Natural killer cell (primary cell): ENCODE measurements at regions not wholly inside any gene's neighbourhood (a gene's known extent, or its start where the extent isn't known, plus 50 kb on each side); places are given as distances from the start of the nearest gene placed in this dataset.
"Not testable (repeated sequence)": the region's sequence is repeated elsewhere in the genome, so short reads cannot be mapped to it uniquely, and the experiment has no call there.

Source experiments
- ATAC-seq, 3 donors: fragments of 150-1000 bp in 2 of 3; fragments of 200-7000 bp in 1 of 3; cut with Tn5 transposase; 1 replicate in 1 of 3; 2 replicates in 2 of 3; pipeline ENCODE4 v1.10.0; 2021; ENCODE audit warnings: mild to moderate bottlenecking in 2 of 3, moderate library complexity in 2 of 3
- DNase-seq, 2 donors: peaks; one replicate each; pipeline versions ENCODE4 v3.0.0 to v3.0.0-alpha.2; 2013 to 2021; ENCODE audit warnings: mixed read lengths in 1 of 2
- H3K27ac ChIP-seq: one replicate; pipeline ENCODE4 v1.5.1; 2013; ENCODE audit warnings: mild to moderate bottlenecking, low read length
- H3K27me3 ChIP-seq: one replicate; pipeline ENCODE4 v1.6.1; 2013; ENCODE audit warnings: low read length; ENCODE audit not compliant: control insufficient read depth, insufficient read depth
- H3K36me3 ChIP-seq: one replicate; pipeline ENCODE4 v1.6.1; 2013; ENCODE audit warnings: low read length; ENCODE audit not compliant: control insufficient read depth, insufficient read depth
- H3K4me1 ChIP-seq: one replicate; pipeline ENCODE4 v1.6.1; 2013; ENCODE audit warnings: low read length; ENCODE audit not compliant: control insufficient read depth, insufficient read depth
- H3K4me3 ChIP-seq: one replicate; pipeline ENCODE4 v1.5.1; 2013; ENCODE audit warnings: low read length
- H3K9me3 ChIP-seq: one replicate; pipeline ENCODE4 v1.6.1; 2013; ENCODE audit warnings: low read length; ENCODE audit not compliant: control insufficient read depth, insufficient read depth
- H3K27ac Mint-ChIP-seq, 2 donors: one replicate each; pipeline ENCODE4 v1.8.0; 2022; ENCODE audit warnings: mild to moderate bottlenecking in 2 of 2, mixed read lengths in 2 of 2, moderate library complexity in 1 of 2
- H3K27me3 Mint-ChIP-seq, 2 donors: one replicate each; pipeline ENCODE4 v1.8.0; 2022; ENCODE audit warnings: low read depth in 2 of 2, mixed read lengths in 2 of 2
- H3K36me3 Mint-ChIP-seq: one replicate; pipeline ENCODE4 v1.8.0; 2022; ENCODE audit warnings: mixed read lengths
- H3K4me1 Mint-ChIP-seq, 2 donors: one replicate each; pipeline ENCODE4 v1.8.0; 2022; ENCODE audit warnings: mixed read lengths in 2 of 2
- H3K4me3 Mint-ChIP-seq: one replicate; pipeline ENCODE4 v1.8.0; 2022; ENCODE audit warnings: mild to moderate bottlenecking, moderate library complexity, mixed read lengths
- H3K9me3 Mint-ChIP-seq, 2 donors: one replicate each; pipeline ENCODE4 v1.8.0; 2022; ENCODE audit warnings: mixed read lengths in 2 of 2
- WGBS: methylation state at CpG from one replicate; pipeline ENCODE4 v1.1.7; 2013; ENCODE audit warnings: missing lambda C conversion rate; ENCODE audit not compliant: insufficient coverage; 5-methylcytosine and 5-hydroxymethylcytosine counted together
- intact Hi-C: fragments of 100-400 bp; cut with micrococcal nuclease; formaldehyde crosslinking; loops from one replicate; pipeline ENCODE4 v1.14.2; 2022

DNA sequence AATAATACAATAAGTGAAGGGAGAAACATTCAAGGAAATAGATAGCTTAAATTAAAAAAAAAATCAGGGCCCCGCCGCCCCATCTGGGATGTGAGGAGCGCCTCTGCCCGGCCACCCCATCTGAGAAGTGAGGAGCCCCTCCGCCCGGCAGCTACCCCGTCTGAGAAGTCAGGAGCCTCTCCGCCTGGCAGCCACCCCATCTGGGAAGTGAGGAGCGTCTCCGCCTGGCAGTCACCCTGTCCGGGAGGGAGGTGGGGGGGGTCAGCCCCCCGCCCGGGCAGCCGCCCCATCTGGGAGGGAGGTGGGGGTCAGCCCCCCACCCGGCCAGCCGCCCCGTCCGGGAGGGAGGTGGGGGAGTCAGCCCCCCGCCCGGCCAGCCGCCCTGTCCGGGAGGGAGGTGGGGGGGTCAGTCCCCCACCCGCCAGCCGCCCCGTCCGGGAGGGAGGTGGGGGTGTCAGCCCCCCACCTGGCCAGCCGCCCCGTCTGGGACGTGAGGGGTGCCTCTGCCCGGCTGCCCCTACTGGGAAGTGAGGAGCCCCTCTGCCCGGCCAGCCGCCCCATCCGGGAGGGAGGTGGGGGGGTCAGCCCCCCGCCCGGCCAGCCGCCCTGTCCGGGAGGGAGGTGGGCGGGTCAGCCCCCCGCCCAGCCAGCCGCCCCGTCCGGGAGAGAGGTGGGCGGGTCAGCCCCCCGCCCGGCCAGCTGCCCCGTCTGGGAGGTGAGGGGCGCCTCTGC lies 3019.4 kb upstream of the TEKT4 start:
- H3K4me1 Mint-ChIP-seq, DNase-seq, H3K27ac ChIP-seq, intact Hi-C loops, ATAC-seq, H3K9me3 Mint-ChIP-seq, H3K4me1 ChIP-seq, H3K4me3 ChIP-seq, H3K27me3 ChIP-seq, H3K27ac Mint-ChIP-seq, H3K36me3 ChIP-seq, H3K27me3 Mint-ChIP-seq, H3K9me3 ChIP-seq, H3K36me3 Mint-ChIP-seq, H3K4me3 Mint-ChIP-seq: not testable (repeated sequence)
- WGBS, result 97% methylated on average over 23 of the region's 47 CpGs

DNA sequence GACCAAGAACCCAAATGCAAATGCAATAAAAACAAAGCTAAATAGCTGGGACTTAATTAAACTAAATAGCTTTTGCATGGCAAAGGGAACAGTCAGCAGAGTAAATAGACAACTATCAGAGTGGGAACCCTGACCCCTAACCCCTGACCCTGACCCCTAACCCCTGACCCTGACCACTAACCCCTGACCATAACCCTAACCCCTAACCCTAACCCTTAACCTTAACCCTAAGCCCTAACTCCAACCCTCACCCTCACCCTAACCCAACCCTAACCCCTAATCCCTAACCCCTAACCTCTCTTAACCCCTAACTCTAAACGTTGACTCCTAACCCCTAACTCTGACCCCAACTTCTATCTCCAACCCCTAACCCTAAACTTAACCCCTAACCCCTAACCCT lies 3014.3 kb upstream of the TEKT4 start:
- intact Hi-C loops, H3K4me3 ChIP-seq, H3K4me1 Mint-ChIP-seq, H3K36me3 Mint-ChIP-seq, H3K27me3 ChIP-seq, H3K27me3 Mint-ChIP-seq, DNase-seq, H3K9me3 Mint-ChIP-seq, H3K4me3 Mint-ChIP-seq, ATAC-seq, H3K4me1 ChIP-seq, H3K36me3 ChIP-seq, H3K27ac Mint-ChIP-seq, H3K27ac ChIP-seq, H3K9me3 ChIP-seq: not testable (repeated sequence)
- 37% methylated on average over 1 of the region's 1 CpG for WGBS

DNA sequence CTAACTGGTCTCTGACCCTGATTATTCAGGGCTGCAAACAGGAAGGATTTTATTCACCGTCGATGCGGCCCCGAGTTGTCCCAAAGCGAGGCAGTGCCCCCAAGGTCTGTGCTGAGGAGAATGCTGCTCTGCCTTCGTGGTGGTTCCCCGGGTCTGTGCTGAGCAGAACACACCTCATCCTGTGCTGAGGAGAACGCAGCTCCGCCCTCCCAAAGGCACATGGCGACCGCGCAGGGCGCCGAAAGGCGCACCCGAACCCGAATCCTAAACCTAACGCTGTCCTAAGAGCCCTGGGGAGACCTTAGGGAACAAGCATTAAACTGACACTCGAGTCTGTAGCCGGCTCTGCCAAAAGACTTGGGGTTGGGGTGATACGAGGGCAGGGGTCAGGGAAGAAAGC lies 3013.5 kb upstream of the TEKT4 start:
- H3K27me3 ChIP-seq, H3K4me1 ChIP-seq, H3K27ac ChIP-seq, H3K4me3 ChIP-seq, DNase-seq, H3K27me3 Mint-ChIP-seq, H3K27ac Mint-ChIP-seq, H3K36me3 Mint-ChIP-seq, H3K36me3 ChIP-seq, H3K9me3 ChIP-seq, ATAC-seq, H3K9me3 Mint-ChIP-seq, H3K4me1 Mint-ChIP-seq, intact Hi-C loops, H3K4me3 Mint-ChIP-seq: not testable (repeated sequence)
- 84% methylated on average over 21 of the region's 21 CpGs for WGBS

DNA sequence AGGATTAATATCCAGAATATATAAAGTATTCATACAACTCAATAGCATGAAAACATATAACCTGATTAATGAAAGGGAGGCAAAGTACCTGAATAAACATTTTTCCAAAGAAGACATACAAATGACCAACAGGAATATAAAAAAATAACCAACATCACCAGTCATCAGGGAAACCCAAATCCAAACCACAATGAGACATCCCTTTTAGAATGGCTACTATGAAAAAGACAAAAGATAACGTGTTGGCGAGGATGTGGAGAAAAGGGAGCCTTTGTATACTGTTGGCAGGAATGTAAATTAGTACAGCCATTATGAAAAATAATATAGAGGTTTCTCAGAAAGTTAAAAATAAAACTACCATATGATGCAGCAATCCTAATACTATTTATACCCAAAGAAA lies 2999.5 kb upstream of the TEKT4 start:
- no CpG with 5 or more reads among the region's 2 CpGs for WGBS
- intact Hi-C loops, H3K36me3 ChIP-seq, H3K4me1 Mint-ChIP-seq, H3K4me3 Mint-ChIP-seq, DNase-seq, H3K4me1 ChIP-seq, ATAC-seq, H3K4me3 ChIP-seq, H3K9me3 Mint-ChIP-seq, H3K27ac ChIP-seq, H3K27me3 Mint-ChIP-seq, H3K27me3 ChIP-seq, H3K27ac Mint-ChIP-seq, H3K36me3 Mint-ChIP-seq, H3K9me3 ChIP-seq: not testable (repeated sequence)

DNA sequence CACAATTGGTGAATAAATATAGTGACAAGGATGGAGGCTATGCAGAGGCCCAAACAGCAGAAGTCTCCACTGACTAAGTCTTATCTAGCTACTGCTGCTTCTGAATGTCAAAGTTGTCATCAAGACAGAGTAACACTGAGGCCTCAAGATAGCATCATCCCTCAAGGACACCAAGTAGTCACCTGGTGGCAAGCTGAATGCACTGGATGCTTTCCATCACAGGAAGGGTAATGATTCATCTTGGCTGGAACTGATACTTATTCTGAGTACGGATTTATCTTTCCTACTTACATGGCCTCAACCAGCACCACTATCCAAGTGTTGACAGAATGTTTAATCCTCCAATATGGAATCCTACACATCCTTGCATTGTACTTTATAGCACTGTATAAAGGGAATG lies 2997.8 kb upstream of the TEKT4 start:
- 80% methylated on average over 1 of the region's 1 CpG for WGBS
- H3K27me3 ChIP-seq, H3K4me3 ChIP-seq, H3K4me1 ChIP-seq, H3K9me3 Mint-ChIP-seq, intact Hi-C loops, H3K27ac Mint-ChIP-seq, H3K36me3 ChIP-seq, H3K27ac ChIP-seq, H3K36me3 Mint-ChIP-seq, ATAC-seq, DNase-seq, H3K9me3 ChIP-seq, H3K27me3 Mint-ChIP-seq, H3K4me3 Mint-ChIP-seq, H3K4me1 Mint-ChIP-seq: not testable (repeated sequence)

DNA sequence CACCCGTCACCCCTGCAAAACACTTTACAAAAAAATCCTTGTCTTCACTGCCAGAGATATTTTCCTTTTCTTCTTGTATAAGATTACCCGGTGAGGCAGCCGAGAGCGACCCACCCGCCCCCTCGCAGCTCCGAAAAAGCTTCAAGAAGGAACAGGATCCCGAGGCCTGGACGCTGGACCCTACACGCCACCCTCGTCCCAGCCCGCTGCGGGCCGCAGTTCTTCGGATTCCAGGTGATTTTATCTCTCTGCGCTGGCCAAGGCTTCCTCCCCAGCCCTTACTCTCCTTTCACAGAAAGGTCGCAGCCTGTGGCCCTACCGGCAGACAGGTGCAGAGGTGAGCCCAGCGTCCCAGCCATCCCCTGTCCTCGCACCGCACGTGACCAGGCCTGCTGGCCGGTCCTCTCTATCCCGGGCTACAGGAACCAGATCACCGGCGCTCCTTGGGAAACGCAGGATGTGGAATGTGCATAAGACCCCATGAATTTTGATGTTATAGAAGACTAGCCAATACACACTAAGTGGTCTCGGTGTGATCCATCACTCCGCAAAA lies 2993.5 kb upstream of the TEKT4 start:
- H3K27ac Mint-ChIP-seq, H3K4me3 ChIP-seq, DNase-seq, ATAC-seq, H3K9me3 Mint-ChIP-seq, H3K9me3 ChIP-seq, H3K4me1 ChIP-seq, H3K27me3 ChIP-seq, intact Hi-C loops, H3K4me3 Mint-ChIP-seq, H3K36me3 ChIP-seq, H3K27me3 Mint-ChIP-seq, H3K27ac ChIP-seq, H3K4me1 Mint-ChIP-seq, H3K36me3 Mint-ChIP-seq: not testable (repeated sequence)
- 93% methylated on average over 26 of the region's 29 CpGs for WGBS

DNA sequence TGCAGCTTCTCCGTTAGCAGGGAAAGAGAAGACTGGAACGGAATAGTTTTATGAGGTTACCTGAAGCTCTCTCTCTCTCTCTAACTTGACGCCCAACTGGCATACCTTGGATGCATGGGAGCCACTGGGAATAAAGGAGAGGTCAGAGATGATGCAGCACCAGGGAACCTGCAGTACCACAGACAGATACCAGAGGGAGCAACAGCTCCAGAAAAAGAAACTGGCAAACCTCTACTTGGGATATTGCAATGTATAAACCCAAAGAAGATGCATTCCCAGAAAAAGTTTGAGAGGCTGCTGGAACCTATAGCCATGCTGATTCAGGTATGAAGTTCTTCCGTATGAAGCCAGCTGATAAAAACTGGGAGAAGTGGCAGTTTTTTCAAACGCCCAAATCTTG lies 2976.1 kb upstream of the TEKT4 start:
- H3K27me3 Mint-ChIP-seq, H3K9me3 ChIP-seq, H3K9me3 Mint-ChIP-seq, H3K27me3 ChIP-seq, ATAC-seq, H3K4me3 Mint-ChIP-seq, DNase-seq, H3K36me3 ChIP-seq, H3K4me3 ChIP-seq, H3K4me1 Mint-ChIP-seq, H3K27ac Mint-ChIP-seq, H3K4me1 ChIP-seq, H3K36me3 Mint-ChIP-seq, H3K27ac ChIP-seq, intact Hi-C loops: not testable (repeated sequence)
- 16% methylated on average over 1 of the region's 5 CpGs for WGBS

DNA sequence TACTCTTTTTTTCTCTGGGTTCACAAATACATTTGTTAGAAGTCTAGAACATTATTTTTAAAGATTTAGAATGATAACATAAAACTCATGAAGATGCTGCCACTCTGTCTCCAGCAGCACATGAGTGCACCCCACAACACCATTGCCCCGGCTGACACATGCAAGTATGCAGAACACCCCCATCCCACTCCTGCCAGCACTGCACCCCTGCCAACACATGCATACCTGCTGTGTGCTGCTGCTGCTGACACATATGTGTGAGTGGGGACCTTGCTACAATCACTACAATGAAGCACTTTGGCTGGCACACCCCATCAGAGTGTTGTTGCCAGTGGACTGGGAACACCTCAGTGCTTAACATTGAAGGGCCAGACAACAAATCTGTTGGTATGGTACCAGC lies 2953.6 kb upstream of the TEKT4 start:
- H3K9me3 ChIP-seq, H3K27me3 Mint-ChIP-seq, H3K27ac ChIP-seq, H3K4me1 Mint-ChIP-seq, H3K27ac Mint-ChIP-seq, DNase-seq, H3K4me3 Mint-ChIP-seq, intact Hi-C loops, ATAC-seq, H3K4me1 ChIP-seq, H3K27me3 ChIP-seq, H3K36me3 ChIP-seq, H3K4me3 ChIP-seq: not testable (repeated sequence)
- Mint-ChIP-seq H3K9me3 (peaks cover 3 to 17% of the 10 kb centered on the region in 2 donors), H3K36me3 (peaks cover 16% of the 10 kb centered on the region)
- no CpG with 5 or more reads among the region's 1 CpG for WGBS
